OCI-LY3 (cell line): ENCODE measurements at regions not wholly inside any gene's neighbourhood (a gene's known extent, or its start where the extent isn't known, plus 50 kb on each side); places are given as distances from the start of the nearest gene placed in this dataset.

ENCODE experiments used
- H2AFZ ChIP-seq: fragments of 200-600, 300-600 bp; shearing (Covaris generic); 2 replicates; pipeline ENCODE4 v1.6.0; 2014; ENCODE audit warnings: antibody characterized with exemption, low read depth, low read length
- H3K27ac ChIP-seq: fragments of 200-600, 300-600 bp; sonication (generic); 2 replicates; pipeline ENCODE4 v1.5.1; 2014; ENCODE audit warnings: mild to moderate bottlenecking, low read length, moderate library complexity, mixed read lengths
- H3K27me3 ChIP-seq: fragments of 200-600, 300-600 bp; sonication (generic); 2 replicates; pipeline ENCODE4 v1.6.1; 2014; ENCODE audit warnings: low read depth, low read length, mixed read lengths
- H3K36me3 ChIP-seq: fragments of 200-600, 300-600 bp; sonication (generic); replicated peaks from 2 replicates; pipeline ENCODE3; 2014; ENCODE audit warnings: low read depth, low read length, mixed read lengths
- H3K4me1 ChIP-seq: fragments of 300-600, 200-600 bp; sonication (generic); 2 replicates; pipeline ENCODE4 v1.6.1; 2014; ENCODE audit warnings: low read length, mixed read lengths
- H3K4me2 ChIP-seq: fragments of 200-600, 300-600 bp; sonication (generic); 2 replicates; pipeline ENCODE4 v1.6.1; 2014; ENCODE audit warnings: low read length, mixed read lengths
- H3K4me3 ChIP-seq: fragments of 300-600, 200-600 bp; sonication (generic); 2 replicates; pipeline ENCODE4 v1.5.1; 2014; ENCODE audit warnings: antibody characterized with exemption, mild to moderate bottlenecking, low read length, moderate library complexity
- H3K79me2 ChIP-seq: fragments of 300-600, 200-600 bp; shearing (Covaris generic); 2 replicates; pipeline ENCODE4 v1.6.1; 2014; ENCODE audit warnings: mild to moderate bottlenecking, low read length, mixed read lengths
- H3K9ac ChIP-seq: fragments of 300-600, 200-600 bp; shearing (Covaris generic); 2 replicates; pipeline ENCODE4 v1.6.0; 2014; ENCODE audit warnings: mild to moderate bottlenecking, low read length, moderate library complexity
- H3K9me3 ChIP-seq: fragments of 200-600, 300-600 bp; shearing (Covaris generic); 2 replicates; pipeline ENCODE4 v1.6.1; 2014; ENCODE audit warnings: low read length, mixed read lengths; ENCODE audit not compliant: insufficient read depth
- H4K20me1 ChIP-seq: fragments of 200-600, 300-600 bp; sonication (generic); 2 replicates; pipeline ENCODE4 v1.6.1; 2016; ENCODE audit warnings: low read length, mixed read lengths; ENCODE audit not compliant: insufficient read depth
- CTCF ChIP-seq: fragments of 200-600, 300-600 bp; sonication (generic); IDR thresholded peaks from 2 replicates; pipeline ENCODE4 v1.5.1; 2014; ENCODE audit warnings: antibody characterized with exemption, low read length, low read depth
- EZH2phosphoT487 ChIP-seq: fragments of 200-600 bp; shearing (Covaris generic); IDR thresholded peaks from 2 replicates; pipeline ENCODE4 v1.6.1; 2018; ENCODE audit warnings: antibody characterized with exemption, mixed run types, low read depth

- Histone ChIP-seq H2AFZ (no peak overlapping the region), H3K79me2 (no peaks in the 10 kb centered on the region), H3K27ac (no peak overlapping the region), H3K4me3 (no peak overlapping the region), H3K27me3 (no peaks in the 10 kb centered on the region), H3K4me1 (no peaks in the 10 kb centered on the region), H4K20me1 (no peaks in the 10 kb centered on the region), H3K9me3 (no peaks in the 10 kb centered on the region), H3K9ac (no peak overlapping the region), H3K36me3 (no peaks in the 10 kb centered on the region), H3K4me2 (no peak overlapping the region)
- TF ChIP-seq EZH2phosphoT487 (no peak), CTCF (no peak)
Measured at GRCh38 chr11:109480251-109480650, 58.3 kb downstream of the C11orf87 start.

GRCh38 chr11:109486129-109486528, 64.1 kb downstream of the C11orf87 start:
- Histone ChIP-seq H3K27ac (no peak overlapping the region), H2AFZ (no peak overlapping the region), H3K4me2 (no peak overlapping the region), H3K4me1 (no peaks in the 10 kb centered on the region), H3K79me2 (no peaks in the 10 kb centered on the region), H3K4me3 (no peak overlapping the region), H3K9me3 (no peaks in the 10 kb centered on the region), H3K9ac (no peak overlapping the region), H4K20me1 (no peaks in the 10 kb centered on the region), H3K27me3 (no peaks in the 10 kb centered on the region), H3K36me3 (no peaks in the 10 kb centered on the region)
- TF ChIP-seq CTCF (no peak), EZH2phosphoT487 (no peak)

GRCh38 chr11:109490953-109491635, 69.1 kb downstream of the C11orf87 start:
- no peaks in the 10 kb centered on the region for H3K9me3 ChIP-seq
- no peak overlapping the region for H2AFZ ChIP-seq
- H3K36me3 ChIP-seq, result no peaks in the 10 kb centered on the region
- no peak overlapping the region for H3K4me2 ChIP-seq
- no peak overlapping the region for H3K9ac ChIP-seq
- TF ChIP-seq CTCF (no peak), EZH2phosphoT487 (no peak)
- H3K4me3 ChIP-seq, result no peak overlapping the region
- no peaks in the 10 kb centered on the region for H3K27me3 ChIP-seq
- H3K27ac ChIP-seq, result no peak overlapping the region
- H3K79me2 ChIP-seq, result no peaks in the 10 kb centered on the region
- H4K20me1 ChIP-seq, result no peaks in the 10 kb centered on the region
- H3K4me1 ChIP-seq, result no peaks in the 10 kb centered on the region

GRCh38 chr11:109506115-109506514, 84.1 kb downstream of the C11orf87 start:
- Histone ChIP-seq H2AFZ (no peak overlapping the region), H3K9me3 (no peaks in the 10 kb centered on the region), H3K27ac (no peak overlapping the region), H3K27me3 (no peaks in the 10 kb centered on the region), H3K4me1 (no peaks in the 10 kb centered on the region), H3K79me2 (no peaks in the 10 kb centered on the region), H3K36me3 (no peaks in the 10 kb centered on the region), H4K20me1 (no peaks in the 10 kb centered on the region), H3K9ac (no peak overlapping the region), H3K4me2 (no peak overlapping the region), H3K4me3 (no peak overlapping the region)
- TF ChIP-seq CTCF (no peak), EZH2phosphoT487 (no peak)
